Parathyroid adenoma (tissue), 2 donors: ENCODE measurements at regions not wholly inside any gene's neighbourhood (a gene's known extent, or its start where the extent isn't known, plus 50 kb on each side); places are given as distances from the start of the nearest gene placed in this dataset.

ENCODE experiments used
- H2AFZ ChIP-seq: fragments of 300-600 bp; sonication (generic); one replicate; pipeline ENCODE4 v1.7.0; 2017; ENCODE audit warnings: antibody characterized with exemption, mild to moderate bottlenecking
- H3K27ac ChIP-seq: fragments of 300-600 bp; sonication (generic); one replicate; pipeline ENCODE4 v1.7.0; 2017
- H3K27me3 ChIP-seq: fragments of 300-600 bp; sonication (generic); one replicate; pipeline ENCODE4 v1.7.0; 2017; ENCODE audit warnings: low read length; ENCODE audit not compliant: control insufficient read depth, insufficient read depth
- H3K36me3 ChIP-seq: fragments of 300-600 bp; sonication (generic); one replicate; pipeline ENCODE4 v1.7.0; 2017; ENCODE audit warnings: low read length; ENCODE audit not compliant: control insufficient read depth, insufficient read depth
- H3K4me1 ChIP-seq: fragments of 300-600 bp; sonication (generic); one replicate; pipeline ENCODE4 v1.7.0; 2017; ENCODE audit warnings: control low read depth
- H3K4me2 ChIP-seq: fragments of 300-600 bp; sonication (generic); one replicate; pipeline ENCODE4 v1.7.0; 2017; ENCODE audit warnings: low read length
- H3K4me3 ChIP-seq: fragments of 300-600 bp; sonication (generic); one replicate; pipeline ENCODE4 v1.7.0; 2017; ENCODE audit warnings: low read depth, low read length
- H3K79me2 ChIP-seq: fragments of 300-600 bp; sonication (generic); one replicate; pipeline ENCODE4 v1.7.0; 2017; ENCODE audit warnings: control low read depth
- H3K9ac ChIP-seq: fragments of 300-600 bp; sonication (generic); one replicate; pipeline ENCODE4 v1.7.0; 2017; ENCODE audit warnings: mild to moderate bottlenecking
- H3K9me3 ChIP-seq: fragments of 300-600 bp; sonication (generic); one replicate; pipeline ENCODE4 v1.7.0; 2017; ENCODE audit warnings: low read length; ENCODE audit not compliant: control insufficient read depth
- CTCF ChIP-seq: fragments of 300-600 bp; sonication (generic); IDR thresholded peaks from one replicate; pipeline ENCODE4 v1.7.0; 2017; ENCODE audit warnings: antibody characterized with exemption, mild to moderate bottlenecking
- donor health status: primary hyperparathyroidism.

GRCh38 chr15:37625576-37625975, 308.9 kb upstream of the TMCO5A start:
- H3K4me1 ChIP-seq, result no peaks in the 10 kb centered on the region
- no peak for TF ChIP-seq CTCF
- no peaks in the 10 kb centered on the region for H3K79me2 ChIP-seq
- no peaks in the 10 kb centered on the region for H3K27me3 ChIP-seq
- no peak overlapping the region for H3K9ac ChIP-seq
- H3K4me2 ChIP-seq, result no peak overlapping the region
- no peak overlapping the region for H2AFZ ChIP-seq
- H3K9me3 ChIP-seq, result no peaks in the 10 kb centered on the region
- no peaks in the 10 kb centered on the region for H3K36me3 ChIP-seq
- no peak overlapping the region for H3K27ac ChIP-seq
- no peak overlapping the region for H3K4me3 ChIP-seq

GRCh38 chr15:37628507-37628906, 305.9 kb upstream of the TMCO5A start:
- Histone ChIP-seq H2AFZ (no peak overlapping the region), H3K4me3 (no peak overlapping the region), H3K4me1 (no peaks in the 10 kb centered on the region), H3K9ac (no peak overlapping the region), H3K79me2 (no peaks in the 10 kb centered on the region), H3K4me2 (no peak overlapping the region), H3K27ac (no peak overlapping the region), H3K27me3 (no peaks in the 10 kb centered on the region), H3K36me3 (no peaks in the 10 kb centered on the region), H3K9me3 (no peaks in the 10 kb centered on the region)
- no peak for TF ChIP-seq CTCF

DNA sequence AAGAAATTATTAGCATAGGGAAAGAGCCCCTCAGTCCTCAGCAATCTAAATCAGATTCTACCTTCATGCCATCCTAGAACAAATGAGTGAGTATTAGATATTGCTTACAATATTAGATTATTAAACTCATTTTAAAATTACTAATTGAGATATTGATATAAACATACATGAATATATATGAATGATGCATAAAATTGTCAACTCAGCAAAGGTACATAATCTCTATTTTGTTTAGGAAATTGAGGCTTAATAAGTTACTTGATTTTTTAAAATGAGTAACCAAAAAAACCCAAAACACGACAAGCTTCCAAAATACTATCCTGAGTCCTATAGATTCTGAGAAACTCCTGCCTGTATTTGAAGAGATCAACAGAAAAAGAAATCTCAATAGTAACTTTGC, 297.7 kb upstream of the TMCO5A start:
- Histone ChIP-seq H3K4me2 (no peak overlapping the region), H3K4me3 (no peak overlapping the region), H2AFZ (no peak overlapping the region), H3K27ac (no peak overlapping the region), H3K36me3 (no peaks in the 10 kb centered on the region), H3K27me3 (no peaks in the 10 kb centered on the region), H3K9ac (no peak overlapping the region), H3K4me1 (no peaks in the 10 kb centered on the region), H3K79me2 (no peaks in the 10 kb centered on the region), H3K9me3 (no peaks in the 10 kb centered on the region)
- TF ChIP-seq CTCF, result no peak

DNA sequence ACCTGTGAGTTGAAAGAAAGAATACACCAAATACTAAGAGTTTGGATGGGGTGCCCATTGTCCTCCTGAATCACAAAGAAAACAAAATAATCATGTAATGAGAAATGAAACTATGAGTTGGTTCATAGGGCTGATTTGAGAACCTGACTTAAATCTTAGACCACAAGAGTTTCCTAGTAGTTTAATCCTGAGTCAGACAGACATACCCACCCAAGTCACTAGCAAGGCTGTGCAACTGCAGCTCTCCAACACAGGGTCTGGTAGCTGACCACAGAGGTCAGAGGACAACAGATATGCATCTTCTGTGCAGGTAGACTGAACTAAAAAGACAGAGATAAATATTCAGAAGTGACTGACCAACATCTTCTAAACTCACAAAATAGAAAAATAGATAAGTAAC, 296.3 kb upstream of the TMCO5A start:
- Histone ChIP-seq H3K9ac (no peak overlapping the region), H3K4me3 (no peak overlapping the region), H3K27me3 (no peaks in the 10 kb centered on the region), H3K79me2 (no peaks in the 10 kb centered on the region), H3K27ac (no peak overlapping the region), H2AFZ (no peak overlapping the region), H3K4me2 (no peak overlapping the region), H3K36me3 (no peaks in the 10 kb centered on the region), H3K9me3 (no peaks in the 10 kb centered on the region), H3K4me1 (no peaks in the 10 kb centered on the region)
- TF ChIP-seq CTCF, result no peak

- H3K4me1 ChIP-seq, result no peaks in the 10 kb centered on the region
- H3K36me3 ChIP-seq, result no peaks in the 10 kb centered on the region
- no peaks in the 10 kb centered on the region for H3K27me3 ChIP-seq
- H3K79me2 ChIP-seq, result no peaks in the 10 kb centered on the region
- no peak overlapping the region for H3K4me3 ChIP-seq
- no peak for TF ChIP-seq CTCF
- H3K9ac ChIP-seq, result no peak overlapping the region
- H3K4me2 ChIP-seq, result no peak overlapping the region
- no peaks in the 10 kb centered on the region for H3K9me3 ChIP-seq
- no peak overlapping the region for H3K27ac ChIP-seq
- no peak overlapping the region for H2AFZ ChIP-seq
These were observed 295.7 kb upstream of the TMCO5A start for GRCh38 chr15:37638691-37639090.
